H7 (cell line): ENCODE measurements at regions not wholly inside any gene's neighbourhood (a gene's known extent, or its start where the extent isn't known, plus 50 kb on each side); places are given as distances from the start of the nearest gene placed in this dataset.

Experiments used
- DNase-seq: peaks from one replicate; pipeline ENCODE4 v3.0.0; 2012
- H3K27me3 ChIP-seq: 2 replicates; pipeline ENCODE4 v1.6.0; 2011; ENCODE audit warnings: mild to moderate bottlenecking, low read length; ENCODE audit not compliant: control insufficient read depth, insufficient read depth
- H3K36me3 ChIP-seq: replicated peaks from 2 replicates; pipeline ENCODE4 v1.5.1; 2011; ENCODE audit warnings: low read length; ENCODE audit not compliant: control insufficient read depth, insufficient read depth
- H3K4me3 ChIP-seq: 2 replicates; pipeline ENCODE4 v1.5.1; 2011; ENCODE audit warnings: low read depth, mild to moderate bottlenecking, control low read depth, low read length, moderate library complexity; ENCODE audit not compliant: insufficient read depth

DNA sequence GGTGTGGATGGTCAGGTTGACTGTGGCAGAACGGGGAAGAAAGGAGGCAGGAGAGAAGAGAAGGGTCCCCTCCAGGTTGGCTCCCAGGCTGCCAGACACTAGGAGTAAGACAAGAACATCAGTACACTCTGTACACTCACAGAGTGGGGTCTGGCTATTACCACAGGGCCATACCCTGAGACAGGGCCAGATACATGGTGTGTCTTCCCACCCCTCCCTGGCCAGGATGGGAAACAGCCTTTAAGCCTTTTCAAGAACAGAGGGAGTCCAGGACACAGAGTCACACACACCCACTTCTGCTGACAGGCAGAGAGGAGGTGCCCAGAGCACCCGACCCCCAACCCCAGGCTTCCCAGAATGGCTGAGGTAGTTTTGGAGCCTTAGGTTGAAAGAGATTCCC is 99.4 kb downstream of the LITAF start:
- Histone ChIP-seq H3K4me3 (no peak overlapping the region), H3K36me3 (no peaks in the 10 kb centered on the region)
- no peak for DNase-seq

DNA sequence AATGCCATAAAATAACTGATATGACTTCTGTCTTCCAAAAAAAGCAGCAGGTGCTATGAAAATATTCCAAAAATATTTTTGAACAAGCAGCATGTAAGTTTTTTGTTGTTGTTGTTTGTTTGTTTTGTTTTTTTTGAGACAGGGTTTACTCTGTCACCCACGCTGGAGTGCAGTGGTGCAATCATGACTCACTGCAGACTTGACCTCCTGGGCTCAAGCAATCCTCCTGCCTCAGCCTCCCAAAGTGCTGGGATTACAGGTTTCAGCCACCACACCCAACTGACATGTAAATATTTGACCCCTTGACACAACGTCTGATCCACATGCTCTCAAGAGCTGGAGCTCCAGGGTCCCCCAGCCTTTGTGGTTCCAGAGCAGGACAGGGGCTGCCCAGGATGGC is 98.4 kb downstream of the LITAF start:
- no peaks in the 10 kb centered on the region for H3K36me3 ChIP-seq
- H3K4me3 ChIP-seq, result no peak overlapping the region
- no peaks in the 10 kb centered on the region for H3K27me3 ChIP-seq
- DNase-seq, result no peak

More for the DNA sequence above, 99.4 kb downstream of the LITAF start:
- H3K27me3 ChIP-seq, result no peaks in the 10 kb centered on the region

DNA sequence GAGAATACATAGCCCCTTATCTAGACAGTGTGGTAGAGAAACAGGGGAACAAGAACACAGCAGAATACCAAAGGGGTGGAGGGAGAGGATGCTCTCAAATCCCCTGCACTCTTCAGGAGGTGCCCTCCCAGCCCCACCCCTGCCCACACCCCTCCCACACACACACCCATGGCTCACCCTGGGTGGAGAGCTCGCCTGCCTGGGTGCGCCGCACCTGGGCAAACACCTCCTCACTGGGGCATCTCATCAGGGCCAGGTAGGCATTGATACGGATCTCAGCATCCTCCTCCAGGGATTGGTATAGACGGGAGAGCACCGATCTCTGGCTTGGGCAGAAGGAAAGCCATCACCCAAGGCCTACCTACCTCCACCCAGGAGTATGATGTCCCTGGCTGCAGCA is 95.2 kb downstream of the LITAF start:
- Histone ChIP-seq H3K27me3 (no peaks in the 10 kb centered on the region), H3K4me3 (no peak overlapping the region), H3K36me3 (no peaks in the 10 kb centered on the region)
- DNase-seq, result no peak

DNA sequence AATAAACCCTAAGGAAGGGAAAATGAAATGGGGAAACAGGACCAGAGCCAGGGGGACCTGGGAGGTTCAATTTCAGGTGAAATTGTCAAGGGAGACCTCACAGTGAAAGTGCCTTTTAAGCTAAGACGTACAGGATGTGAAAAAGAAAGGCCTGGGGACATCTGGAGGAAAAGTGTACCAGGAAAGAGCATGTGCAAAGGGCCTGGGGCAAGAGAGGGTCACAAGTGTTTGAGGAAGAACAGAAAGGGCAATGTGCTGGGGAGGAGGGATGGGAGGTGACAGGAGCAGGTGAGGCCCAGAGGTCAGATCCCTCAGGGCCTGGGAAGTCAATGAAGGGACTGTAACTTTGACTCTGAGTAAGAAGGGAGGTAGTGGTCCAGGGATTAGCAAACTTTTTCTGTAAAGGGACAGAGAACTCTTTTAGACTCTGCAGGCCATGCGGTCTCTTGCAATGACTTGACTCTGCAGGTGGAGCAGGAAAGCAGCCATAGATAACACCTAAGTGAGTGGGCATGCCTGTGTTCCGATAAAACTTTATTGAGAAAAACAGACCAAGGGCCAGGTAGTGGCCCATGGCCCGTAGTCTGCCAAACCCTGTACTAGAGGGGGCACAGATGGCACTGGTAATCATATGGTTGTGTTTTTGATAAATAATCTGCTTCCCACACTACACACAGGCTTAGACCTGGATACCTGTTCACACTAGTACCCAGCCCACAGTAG is 93.8 kb downstream of the LITAF start:
- no peaks in the 10 kb centered on the region for H3K27me3 ChIP-seq
- peak overlapping the region; percentile 32; the same call in 1 of the 2 replicates for H3K4me3 ChIP-seq
- H3K36me3 ChIP-seq, result no peaks in the 10 kb centered on the region
- DNase-seq, result no peak

DNA sequence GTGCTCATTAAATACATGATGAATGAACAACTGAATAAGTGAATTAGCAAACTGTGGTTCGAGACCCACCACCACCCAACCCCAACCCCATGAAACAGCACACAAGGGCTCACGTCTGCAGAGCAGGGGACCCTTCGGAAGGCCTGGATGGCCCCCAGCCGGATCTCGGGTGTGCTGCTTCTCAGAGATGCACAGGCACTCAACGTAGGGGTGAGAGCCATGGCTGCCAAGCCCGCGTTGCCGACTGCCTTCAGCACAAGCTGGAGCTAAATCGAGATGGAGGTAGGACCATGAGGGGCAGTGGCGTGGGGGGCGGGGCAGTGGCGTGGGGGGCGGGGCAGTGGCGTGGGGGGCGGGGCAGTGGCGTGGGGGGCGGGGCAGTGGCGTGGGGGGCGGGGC is 93.2 kb downstream of the LITAF start:
- no peaks in the 10 kb centered on the region for H3K36me3 ChIP-seq
- peak overlapping the region; percentile 32 for H3K4me3 ChIP-seq
- no peaks in the 10 kb centered on the region for H3K27me3 ChIP-seq
- DNase-seq, result peak; percentile 80

DNA sequence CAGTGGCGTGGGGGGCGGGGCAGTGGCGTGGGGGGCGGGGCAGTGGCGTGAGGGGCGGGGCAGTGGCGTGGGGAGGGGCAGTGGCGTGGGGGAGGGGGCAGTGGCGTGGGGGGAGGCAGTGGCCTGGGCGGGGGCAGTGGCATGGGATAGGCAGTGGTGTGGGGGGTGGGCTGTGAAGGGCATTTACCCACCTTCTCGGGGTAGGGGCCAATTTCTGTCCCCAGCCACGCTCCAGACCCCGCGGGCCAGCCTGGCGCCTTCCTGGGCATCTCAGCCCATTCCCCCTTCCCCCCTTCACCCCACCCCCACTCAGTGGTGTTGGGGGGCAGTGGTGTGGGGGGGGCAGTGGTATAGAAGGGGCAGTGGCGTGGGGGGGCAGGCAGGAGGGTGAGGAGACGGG is 92.7 kb downstream of the LITAF start:
- H3K4me3 ChIP-seq, result no peak overlapping the region
- peak; percentile 90 for DNase-seq

DNA sequence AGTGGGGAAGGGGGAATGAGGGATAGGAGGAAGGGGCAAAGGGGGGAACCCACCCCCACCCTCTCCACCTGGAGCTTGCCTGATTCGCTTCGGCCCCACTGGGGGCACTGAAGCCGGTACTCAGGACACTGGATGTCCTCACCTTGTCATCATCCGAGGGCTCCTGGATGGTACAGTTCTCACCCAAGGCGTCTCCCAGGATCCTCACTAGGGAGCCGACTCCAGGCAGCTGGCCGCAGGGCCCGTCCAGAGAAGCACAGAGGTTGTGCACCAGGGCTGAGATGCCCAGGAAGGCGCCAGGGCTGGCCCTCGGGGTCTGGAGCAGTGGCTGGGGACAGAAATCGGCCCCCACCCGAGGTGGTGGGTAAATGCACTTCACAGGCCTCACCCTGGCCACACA is 92.3 kb downstream of the LITAF start:
- no peak overlapping the region for H3K4me3 ChIP-seq
- H3K36me3 ChIP-seq, result no peaks in the 10 kb centered on the region
- DNase-seq, result no peak
- H3K27me3 ChIP-seq, result no peaks in the 10 kb centered on the region

More for the DNA sequence above, 92.7 kb downstream of the LITAF start:
- H3K36me3 ChIP-seq, result no peaks in the 10 kb centered on the region
- no peaks in the 10 kb centered on the region for H3K27me3 ChIP-seq

DNA sequence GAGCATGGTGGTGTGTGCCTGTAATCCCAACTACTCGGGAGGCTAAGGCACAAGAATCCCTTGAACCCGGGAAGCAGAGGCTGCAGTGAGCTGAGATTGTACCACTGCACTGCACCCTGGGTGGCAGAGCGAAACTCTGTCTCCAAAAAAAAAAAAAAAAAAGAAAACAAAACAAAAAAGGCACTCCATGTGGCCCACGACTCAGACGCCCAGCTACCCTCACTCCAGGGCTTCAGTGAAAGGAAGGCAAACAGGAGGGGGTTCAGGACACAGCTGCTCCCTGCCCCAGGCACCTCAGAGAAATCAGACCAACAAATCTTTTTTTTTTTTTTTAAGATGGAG is 91.7 kb downstream of the LITAF start:
- Histone ChIP-seq H3K27me3 (no peaks in the 10 kb centered on the region), H3K4me3 (no peak overlapping the region), H3K36me3 (no peaks in the 10 kb centered on the region)
- DNase-seq, result no peak
